MM.1S (cell line): ENCODE measurements at regions not wholly inside any gene's neighbourhood (a gene's known extent, or its start where the extent isn't known, plus 50 kb on each side); places are given as distances from the start of the nearest gene placed in this dataset.

Source experiments
- CTCF ChIP-seq: fragments of 300-600 bp; sonication (generic); IDR thresholded peaks from 2 replicates; pipeline ENCODE4 v1.5.1; 2016; ENCODE audit warnings: antibody characterized with exemption, low read length, mixed read lengths
- EZH2 ChIP-seq: fragments of 300-600 bp; sonication (generic); optimal IDR thresholded peaks from 2 replicates; pipeline ENCODE3; 2017; ENCODE audit warnings: low read depth, mild to moderate bottlenecking, antibody characterized with exemption, low read length, mixed read lengths
- EZH2phosphoT487 ChIP-seq: fragments of 300-600 bp; sonication (generic); IDR thresholded peaks from 2 replicates; pipeline ENCODE4 v1.6.1; 2018; ENCODE audit warnings: antibody characterized with exemption, low read length

GRCh38 chr2:216312441-216312840 lies 59.8 kb downstream of the MARCHF4 start:
- no peak for TF ChIP-seq CTCF
- no peak for TF ChIP-seq EZH2phosphoT487
- no peak for TF ChIP-seq EZH2
